DND-41 (cell line): ENCODE measurements at regions not wholly inside any gene's neighbourhood (a gene's known extent, or its start where the extent isn't known, plus 50 kb on each side); places are given as distances from the start of the nearest gene placed in this dataset.
"Not testable (repeated sequence)": the region's sequence is repeated elsewhere in the genome, so short reads cannot be mapped to it uniquely, and the experiment has no call there.

ENCODE experiments used
- ATAC-seq: fragments of 200-7000 bp; cut with Tn5 transposase; 3 replicates; pipeline ENCODE4 v1.9.1; 2021; ENCODE audit warnings: low read depth; ENCODE audit not compliant: insufficient read depth
- DNase-seq: peaks from one replicate; pipeline ENCODE4 v3.0.0-alpha.2; 2020
- H2AFZ ChIP-seq: 2 replicates; pipeline ENCODE4 v1.6.0; 2012; ENCODE audit warnings: low read depth, low read length
- H3K27ac ChIP-seq: 2 replicates; pipeline ENCODE4 v1.5.1; 2012; ENCODE audit warnings: low read length, inconsistent platforms
- H3K27me3 ChIP-seq: fragments of 200-600 bp; sonication (generic); 2 replicates; pipeline ENCODE4 v1.6.0; 2012; ENCODE audit warnings: low read length, mild to moderate bottlenecking, inconsistent platforms; ENCODE audit not compliant: insufficient read depth, poor library complexity
- H3K36me3 ChIP-seq: 2 replicates; pipeline ENCODE4 v1.5.1; 2012; ENCODE audit warnings: low read length, inconsistent platforms; ENCODE audit not compliant: insufficient read depth
- H3K4me1 ChIP-seq: 2 replicates; pipeline ENCODE4 v1.5.1; 2012; ENCODE audit warnings: mild to moderate bottlenecking, low read length; ENCODE audit not compliant: insufficient read depth
- H3K4me2 ChIP-seq: 2 replicates; pipeline ENCODE4 v1.6.0; 2012; ENCODE audit warnings: mild to moderate bottlenecking, moderate library complexity, low read length, inconsistent platforms; ENCODE audit not compliant: insufficient read depth
- H3K4me3 ChIP-seq, 2 experiments: fragments of 200-600 bp in 1 of 2; shearing (Covaris generic) in 1 of 2; 2 replicates each; pipeline ENCODE4 v1.5.1; 2012 to 2016; ENCODE audit warnings: inconsistent platforms in 2 of 2, low read length in 2 of 2, mild to moderate bottlenecking in 2 of 2, low read depth in 1 of 2, moderate library complexity in 1 of 2
- H3K79me2 ChIP-seq: 2 replicates; pipeline ENCODE4 v1.6.0; 2012; ENCODE audit warnings: low read length, inconsistent platforms; ENCODE audit not compliant: insufficient read depth
- H3K9ac ChIP-seq: 2 replicates; pipeline ENCODE4 v1.6.0; 2012; ENCODE audit warnings: low read depth, mild to moderate bottlenecking, inconsistent platforms, low read length, moderate library complexity
- H3K9me3 ChIP-seq: 2 replicates; pipeline ENCODE4 v1.5.1; 2012; ENCODE audit warnings: low read length, moderate library complexity, mild to moderate bottlenecking, inconsistent platforms; ENCODE audit not compliant: insufficient read depth, severe bottlenecking
- H4K20me1 ChIP-seq: 2 replicates; pipeline ENCODE4 v1.6.0; 2012; ENCODE audit warnings: low read length; ENCODE audit not compliant: insufficient read depth
- CTCF ChIP-seq: IDR thresholded peaks from 2 replicates; pipeline ENCODE4 v1.5.1; 2012; ENCODE audit warnings: borderline replicate concordance, low read length, moderate library complexity, mild to moderate bottlenecking; ENCODE audit not compliant: poor library complexity, severe bottlenecking; ENCODE audit errors: extremely low read depth
- EZH2 ChIP-seq: IDR thresholded peaks from 3 replicates; pipeline ENCODE4 v1.6.1; 2012; ENCODE audit warnings: borderline replicate concordance, low read depth, mild to moderate bottlenecking, moderate library complexity, low read length, inconsistent platforms; ENCODE audit not compliant: severe bottlenecking

GRCh38 chr7:20484356-20484755, 131.1 kb upstream of the ABCB5 start:
- H3K4me1 ChIP-seq, result no peaks in the 10 kb centered on the region
- DNase-seq (no peak), ATAC-seq (no peak)
- H4K20me1 ChIP-seq, result no peaks in the 10 kb centered on the region
- no peaks in the 10 kb centered on the region for H3K79me2 ChIP-seq
- H3K9me3 ChIP-seq, result peaks cover 5% of the 10 kb centered on the region
- no peak overlapping the region for H3K4me3 ChIP-seq
- no peak overlapping the region for H3K9ac ChIP-seq
- H3K27ac ChIP-seq, result no peak overlapping the region
- H3K36me3 ChIP-seq, result no peaks in the 10 kb centered on the region
- no peak overlapping the region for H2AFZ ChIP-seq
- no peaks in the 10 kb centered on the region for H3K27me3 ChIP-seq
- no peak overlapping the region for H3K4me2 ChIP-seq
- TF ChIP-seq EZH2 (no peak), CTCF (no peak)

- Histone ChIP-seq H3K9me3 (peaks cover 5% of the 10 kb centered on the region), H3K4me1 (no peaks in the 10 kb centered on the region), H3K79me2 (no peaks in the 10 kb centered on the region), H3K4me2 (no peak overlapping the region), H3K36me3 (no peaks in the 10 kb centered on the region), H2AFZ (no peak overlapping the region), H3K27ac (no peak overlapping the region), H3K4me3 (no peak overlapping the region), H3K9ac (no peak overlapping the region), H4K20me1 (no peaks in the 10 kb centered on the region), H3K27me3 (no peaks in the 10 kb centered on the region)
- DNase-seq, result no peak
- TF ChIP-seq CTCF, result no peak
- TF ChIP-seq EZH2, result no peak
- no peak for ATAC-seq
Measured at GRCh38 chr7:20488850-20489249, 126.6 kb upstream of the ABCB5 start.

GRCh38 chr7:20491284-20491683, 124.2 kb upstream of the ABCB5 start:
- Histone ChIP-seq H3K9me3 (peaks cover 5% of the 10 kb centered on the region), H3K27me3 (no peaks in the 10 kb centered on the region), H3K4me1 (no peaks in the 10 kb centered on the region), H4K20me1 (no peaks in the 10 kb centered on the region), H3K4me2 (no peak overlapping the region), H3K27ac (no peak overlapping the region), H3K36me3 (no peaks in the 10 kb centered on the region), H3K9ac (no peak overlapping the region), H3K79me2 (no peaks in the 10 kb centered on the region), H3K4me3 (no peak overlapping the region), H2AFZ (no peak overlapping the region)
- DNase-seq (no peak), ATAC-seq (no peak)
- TF ChIP-seq EZH2 (no peak), CTCF (no peak)

GRCh38 chr7:20494566-20494965, 120.9 kb upstream of the ABCB5 start:
- TF ChIP-seq EZH2 (no peak), CTCF (no peak)

GRCh38 chr7:20501473-20501872, 114.0 kb upstream of the ABCB5 start:
- not testable (repeated sequence) for H3K9ac ChIP-seq, ATAC-seq, H2AFZ ChIP-seq, H3K36me3 ChIP-seq, H3K4me2 ChIP-seq, H4K20me1 ChIP-seq, H3K79me2 ChIP-seq, H3K4me1 ChIP-seq, H3K9me3 ChIP-seq, H3K4me3 ChIP-seq, H3K27me3 ChIP-seq, DNase-seq, H3K27ac ChIP-seq

More at GRCh38 chr7:20494566-20494965, 120.9 kb upstream of the ABCB5 start:
- Histone ChIP-seq H3K27me3 (no peaks in the 10 kb centered on the region), H3K4me2 (no peak overlapping the region), H3K79me2 (no peaks in the 10 kb centered on the region), H4K20me1 (no peaks in the 10 kb centered on the region), H3K9ac (no peak overlapping the region), H3K4me1 (no peaks in the 10 kb centered on the region), H2AFZ (no peak overlapping the region), H3K36me3 (no peaks in the 10 kb centered on the region), H3K27ac (no peak overlapping the region), H3K4me3 (no peak overlapping the region), H3K9me3 (no peaks in the 10 kb centered on the region)
- DNase-seq (no peak), ATAC-seq (no peak)
